ENCODE measurements at regions not wholly inside any gene's neighbourhood (a gene's known extent, or its start where the extent isn't known, plus 50 kb on each side); places are given as distances from the start of the nearest gene placed in this dataset.

DNA sequence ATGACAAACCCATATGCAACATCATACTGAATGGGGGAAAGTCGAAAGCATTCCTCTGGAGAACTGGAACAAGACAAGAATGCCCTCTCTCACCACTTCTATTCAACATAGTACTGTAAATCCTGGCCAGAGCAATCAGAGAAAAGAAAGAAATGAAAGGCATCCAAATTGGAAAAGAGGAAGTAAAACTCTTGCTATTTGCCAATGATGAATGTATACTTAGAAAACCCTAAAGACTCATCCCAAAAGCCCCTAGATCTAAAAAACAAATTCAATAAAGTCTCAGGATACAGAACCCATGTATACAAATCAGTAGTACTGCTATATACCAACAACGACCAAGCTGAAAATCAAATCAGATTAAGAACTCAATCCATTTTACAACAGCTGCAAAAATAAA, 66.9 kb downstream of the SPATA31C2 start:
- no peaks in the 10 kb centered on the region for H4K20me1 ChIP-seq (ENCODE audit: insufficient read depth, low read length)
- CTCF ChIA-PET (ENCODE audit: unreplicated experiment) = no interaction called here
- H3K4me1 ChIP-seq (ENCODE audit: insufficient read depth, low read length, poor library complexity, severe bottlenecking) = no peaks in the 10 kb centered on the region
- H3K4me2 ChIP-seq (ENCODE audit: low read length) = no peak overlapping the region
- BruUV-seq (replicated peaks) = no TSS peak
- no peak overlapping the region for H2AFZ ChIP-seq (ENCODE audit: low read length)
- H3K27ac ChIP-seq (ENCODE audit: low read depth, low read length, poor library complexity, severe bottlenecking) = no peak overlapping the region
- H3K9me3 ChIP-seq (ENCODE audit: low read length) = no peaks in the 10 kb centered on the region
- H3K4me3 ChIP-seq (ENCODE audit: low read depth, low read length, poor library complexity, severe bottlenecking) = no peak overlapping the region
- POLR2A ChIA-PET = no interaction called here
- TF ChIP-seq, protein P1, sequence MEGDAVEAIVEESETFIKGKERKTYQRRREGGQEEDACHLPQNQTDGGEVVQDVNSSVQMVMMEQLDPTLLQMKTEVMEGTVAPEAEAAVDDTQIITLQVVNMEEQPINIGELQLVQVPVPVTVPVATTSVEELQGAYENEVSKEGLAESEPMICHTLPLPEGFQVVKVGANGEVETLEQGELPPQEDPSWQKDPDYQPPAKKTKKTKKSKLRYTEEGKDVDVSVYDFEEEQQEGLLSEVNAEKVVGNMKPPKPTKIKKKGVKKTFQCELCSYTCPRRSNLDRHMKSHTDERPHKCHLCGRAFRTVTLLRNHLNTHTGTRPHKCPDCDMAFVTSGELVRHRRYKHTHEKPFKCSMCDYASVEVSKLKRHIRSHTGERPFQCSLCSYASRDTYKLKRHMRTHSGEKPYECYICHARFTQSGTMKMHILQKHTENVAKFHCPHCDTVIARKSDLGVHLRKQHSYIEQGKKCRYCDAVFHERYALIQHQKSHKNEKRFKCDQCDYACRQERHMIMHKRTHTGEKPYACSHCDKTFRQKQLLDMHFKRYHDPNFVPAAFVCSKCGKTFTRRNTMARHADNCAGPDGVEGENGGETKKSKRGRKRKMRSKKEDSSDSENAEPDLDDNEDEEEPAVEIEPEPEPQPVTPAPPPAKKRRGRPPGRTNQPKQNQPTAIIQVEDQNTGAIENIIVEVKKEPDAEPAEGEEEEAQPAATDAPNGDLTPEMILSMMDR (conservative IDR thresholded peaks at IDR 0.05; ENCODE audit: low read length) = no peak
- no peak for TF ChIP-seq EZH2phosphoT487 (IDR thresholded peaks at IDR 0.05; ENCODE audit: borderline replicate concordance, low read depth, low read length)
- H3K9me2 ChIP-seq (ENCODE audit: insufficient read depth, low read length) = no peaks in the 10 kb centered on the region
- H3K79me2 ChIP-seq (ENCODE audit: insufficient read depth, low read depth, low read length) = no peaks in the 10 kb centered on the region
- no peak for DNase-seq (ENCODE audit: low spot score)
- intact Hi-C loops (cut with micrococcal nuclease; ENCODE audit: unreplicated experiment) = no loop called here
- H3K36me3 ChIP-seq (ENCODE audit: insufficient read depth, low read length) = no peaks in the 10 kb centered on the region

DNA sequence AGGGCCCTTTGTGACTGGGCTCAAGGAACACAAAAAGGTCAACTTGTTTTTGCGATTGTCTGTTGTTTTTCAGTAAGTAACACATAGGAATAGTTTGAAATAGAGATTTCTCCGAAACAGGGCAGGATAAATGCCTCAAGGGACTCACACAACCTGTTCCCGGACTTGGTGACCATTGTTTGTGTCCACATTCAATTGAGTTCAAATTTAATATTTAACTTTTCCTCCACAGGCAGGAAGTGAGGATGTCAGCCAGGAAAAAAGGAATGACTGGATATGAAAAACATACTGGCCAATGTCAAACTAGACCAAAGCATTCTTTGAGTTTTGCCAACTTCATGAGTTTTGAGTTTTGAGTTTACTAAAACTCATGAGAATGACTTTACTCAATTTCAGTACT, 72.7 kb downstream of the SPATA31C2 start:
- POLR2A ChIA-PET = no interaction called here

DNA sequence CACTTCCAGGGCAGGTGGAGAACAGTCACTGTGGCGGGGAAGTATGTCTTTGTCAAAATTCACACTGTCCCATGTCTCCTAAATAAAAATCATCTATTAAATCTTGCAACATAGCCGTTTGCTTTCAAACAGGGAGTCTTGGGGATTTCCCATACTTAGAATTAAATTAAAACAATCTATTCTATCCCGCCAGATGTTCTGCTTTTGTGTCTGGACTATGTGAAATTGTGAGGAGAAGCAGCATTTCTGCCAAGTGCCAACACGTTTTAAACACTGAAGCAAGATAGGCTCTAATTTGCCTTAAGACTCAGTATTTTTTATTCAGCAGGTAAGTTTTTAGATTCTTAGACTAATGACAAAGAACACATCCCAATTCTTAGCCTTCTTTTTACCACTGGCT, 73.7 kb downstream of the SPATA31C2 start:
- no peaks in the 10 kb centered on the region for H3K9me2 ChIP-seq (ENCODE audit: insufficient read depth, low read length)
- H3K79me2 ChIP-seq (ENCODE audit: insufficient read depth, low read depth, low read length) = no peaks in the 10 kb centered on the region
- no peak overlapping the region for H3K4me3 ChIP-seq (ENCODE audit: low read depth, low read length, poor library complexity, severe bottlenecking)
- no peaks in the 10 kb centered on the region for H3K4me1 ChIP-seq (ENCODE audit: insufficient read depth, low read length, poor library complexity, severe bottlenecking)
- intact Hi-C loops (cut with micrococcal nuclease; ENCODE audit: unreplicated experiment) = no loop called here
- no peaks in the 10 kb centered on the region for H3K9me3 ChIP-seq (ENCODE audit: low read length)
- POLR2A ChIA-PET = interaction anchor here (0.7 kb wide), 1 partner anchor 459 kb away, joined by 3 read pairs; no protein-coding TSS in a partner anchor
- BruUV-seq (replicated peaks) = no TSS peak
- TF ChIP-seq, protein P1 (conservative IDR thresholded peaks at IDR 0.05; ENCODE audit: low read length) = no peak
- TF ChIP-seq EZH2phosphoT487 (IDR thresholded peaks at IDR 0.05; ENCODE audit: borderline replicate concordance, low read depth, low read length) = no peak
- no peak for DNase-seq (ENCODE audit: low spot score)
- no peak overlapping the region for H3K27ac ChIP-seq (ENCODE audit: low read depth, low read length, poor library complexity, severe bottlenecking)
- no peak overlapping the region for H2AFZ ChIP-seq (ENCODE audit: low read length)
- no peaks in the 10 kb centered on the region for H4K20me1 ChIP-seq (ENCODE audit: insufficient read depth, low read length)
- H3K36me3 ChIP-seq (ENCODE audit: insufficient read depth, low read length) = no peaks in the 10 kb centered on the region
- no peak overlapping the region for H3K4me2 ChIP-seq (ENCODE audit: low read length)
- CTCF ChIA-PET (ENCODE audit: unreplicated experiment) = no interaction called here

More for the DNA sequence above, 72.7 kb downstream of the SPATA31C2 start:
- Histone ChIP-seq H3K4me1 (ENCODE audit: insufficient read depth, low read length, poor library complexity, severe bottlenecking) (no peaks in the 10 kb centered on the region), H3K36me3 (ENCODE audit: insufficient read depth, low read length) (no peaks in the 10 kb centered on the region), H3K9me2 (ENCODE audit: insufficient read depth, low read length) (no peaks in the 10 kb centered on the region), H2AFZ (ENCODE audit: low read length) (no peak overlapping the region), H3K79me2 (ENCODE audit: insufficient read depth, low read depth, low read length) (no peaks in the 10 kb centered on the region), H3K4me3 (ENCODE audit: low read depth, low read length, poor library complexity, severe bottlenecking) (no peak overlapping the region), H3K4me2 (ENCODE audit: low read length) (no peak overlapping the region), H3K9me3 (ENCODE audit: low read length) (no peaks in the 10 kb centered on the region), H4K20me1 (ENCODE audit: insufficient read depth, low read length) (no peaks in the 10 kb centered on the region), H3K27ac (ENCODE audit: low read depth, low read length, poor library complexity, severe bottlenecking) (no peak overlapping the region)
- CTCF ChIA-PET (ENCODE audit: unreplicated experiment) = no interaction called here
- no TSS peak for BruUV-seq (replicated peaks)
- intact Hi-C loops (cut with micrococcal nuclease; ENCODE audit: unreplicated experiment) = no loop called here
- DNase-seq (ENCODE audit: low spot score) = no peak
- TF ChIP-seq, protein P1 (conservative IDR thresholded peaks at IDR 0.05; ENCODE audit: low read length) = no peak
- TF ChIP-seq EZH2phosphoT487 (IDR thresholded peaks at IDR 0.05; ENCODE audit: borderline replicate concordance, low read depth, low read length) = no peak
